GM23338 (cell line): ENCODE measurements at regions not wholly inside any gene's neighbourhood (a gene's known extent, or its start where the extent isn't known, plus 50 kb on each side); places are given as distances from the start of the nearest gene placed in this dataset.

Experiments
- ATAC-seq: fragments of 200-7000 bp; cut with Tn5 transposase; 3 replicates; pipeline ENCODE4 v1.9.1; 2020
- DNase-seq: peaks from one replicate; pipeline ENCODE4 v3.0.0-alpha.2; 2015; ENCODE audit warnings: low spot score
- H2AFZ ChIP-seq: fragments of 200-600 bp; sonication (generic); 2 replicates; pipeline ENCODE4 v1.8.0; 2016; ENCODE audit warnings: antibody characterized with exemption, mild to moderate bottlenecking, moderate library complexity
- H3F3A ChIP-seq: fragments of 200-600 bp; sonication (generic); replicated peaks from 2 replicates; pipeline ENCODE4 v1.8.0; 2017; ENCODE audit warnings: antibody characterized with exemption, mixed run types, low read depth
- H3K27ac ChIP-seq: fragments of 200-600 bp; sonication (generic); 2 replicates; pipeline ENCODE4 v1.6.1; 2016; ENCODE audit warnings: low read depth
- H3K27me3 ChIP-seq: fragments of 200-600 bp; sonication (generic); 2 replicates; pipeline ENCODE4 v1.8.0; 2016; ENCODE audit warnings: mild to moderate bottlenecking, mixed run types, moderate library complexity; ENCODE audit not compliant: insufficient read depth
- H3K36me3 ChIP-seq: fragments of 200-600 bp; sonication (generic); 2 replicates; pipeline ENCODE4 v1.8.0; 2016; ENCODE audit warnings: mild to moderate bottlenecking; ENCODE audit not compliant: insufficient read depth
- H3K4me1 ChIP-seq: fragments of 200-600 bp; sonication (generic); 2 replicates; pipeline ENCODE4 v1.8.0; 2016; ENCODE audit warnings: mild to moderate bottlenecking, moderate library complexity; ENCODE audit not compliant: insufficient read depth
- H3K4me2 ChIP-seq: fragments of 200-600 bp; sonication (generic); 2 replicates; pipeline ENCODE4 v1.7.1; 2017; ENCODE audit warnings: mixed run types
- H3K4me3 ChIP-seq: fragments of 200-600 bp; sonication (generic); 2 replicates; pipeline ENCODE4 v1.6.1; 2016; ENCODE audit warnings: mixed run types
- H3K79me2 ChIP-seq: fragments of 200-600 bp; sonication (generic); replicated peaks from 2 replicates; pipeline ENCODE4 v1.8.0; 2017; ENCODE audit warnings: mild to moderate bottlenecking; ENCODE audit not compliant: insufficient read depth
- H3K9me2 ChIP-seq: fragments of 200-600 bp; sonication (generic); 2 replicates; pipeline ENCODE4 v1.8.0; 2017; ENCODE audit not compliant: insufficient read depth
- H4K20me1 ChIP-seq: fragments of 200-600 bp; sonication (generic); replicated peaks from 2 replicates; pipeline ENCODE4 v1.8.0; 2017; ENCODE audit warnings: mild to moderate bottlenecking; ENCODE audit not compliant: insufficient read depth
- H3K27ac Mint-ChIP-seq: 2 replicates; pipeline ENCODE4 v1.8.0; 2020; ENCODE audit warnings: inconsistent platforms, mild to moderate bottlenecking, moderate library complexity, mixed read lengths
- H3K27me3 Mint-ChIP-seq: 3 replicates; pipeline ENCODE4 v1.8.0; 2022; ENCODE audit warnings: low read depth, mild to moderate bottlenecking, moderate library complexity, mixed read lengths, inconsistent platforms; ENCODE audit not compliant: insufficient read depth, poor library complexity
- H3K36me3 Mint-ChIP-seq: 3 replicates; pipeline ENCODE4 v1.8.0; 2021; ENCODE audit warnings: low read depth, mild to moderate bottlenecking, inconsistent platforms, moderate library complexity, mixed read lengths
- H3K4me1 Mint-ChIP-seq: 3 replicates; pipeline ENCODE4 v1.8.0; 2020; ENCODE audit warnings: mild to moderate bottlenecking, inconsistent platforms, mixed read lengths
- H3K4me3 Mint-ChIP-seq: 3 replicates; pipeline ENCODE4 v1.8.0; 2021; ENCODE audit warnings: moderate library complexity, mild to moderate bottlenecking, inconsistent platforms, mixed read lengths
- H3K9me3 Mint-ChIP-seq: 3 replicates; pipeline ENCODE4 v1.8.0; 2020; ENCODE audit warnings: moderate library complexity, mild to moderate bottlenecking, inconsistent platforms, mixed read lengths
- CREB1 ChIP-seq: fragments of 250-450 bp; sonication (Bioruptor Pico); IDR thresholded peaks from 2 replicates; pipeline ENCODE4 v1.5.0; 2020; ENCODE audit warnings: low read depth, mild to moderate bottlenecking, moderate library complexity
- CTCF ChIP-seq, 2 experiments: fragments of 200-600 bp in 1 of 2; sonication (generic) in 1 of 2; conservative IDR thresholded peaks; 2 replicates each; pipeline versions ENCODE4 v1.5.1 to v1.6.1; 2016 to 2017; ENCODE audit warnings: antibody characterized with exemption in 2 of 2, low read depth in 2 of 2, mild to moderate bottlenecking in 2 of 2, moderate library complexity in 1 of 2
- ETS1 ChIP-seq: IDR thresholded peaks from 2 replicates; pipeline ENCODE4 v1.6.1; 2016; ENCODE audit warnings: antibody characterized with exemption
- EZH2 ChIP-seq: fragments of 200-600 bp; sonication (generic); IDR thresholded peaks from one replicate; pipeline ENCODE4 v1.8.0; 2017; ENCODE audit warnings: antibody characterized with exemption, mild to moderate bottlenecking, low read depth; ENCODE audit not compliant: unreplicated experiment
- JUNB ChIP-seq: IDR thresholded peaks from one replicate; pipeline ENCODE4 v1.6.1; 2016; ENCODE audit warnings: antibody characterized with exemption; ENCODE audit not compliant: unreplicated experiment
- POLR2AphosphoS5 ChIP-seq: IDR thresholded peaks from 2 replicates; pipeline ENCODE4 v1.6.1; 2016; ENCODE audit warnings: antibody characterized with exemption, low read depth
- STAT1 ChIP-seq: IDR thresholded peaks from one replicate; pipeline ENCODE4 v1.6.1; 2016; ENCODE audit warnings: antibody characterized with exemption; ENCODE audit not compliant: unreplicated experiment
- ZNF114 ChIP-seq: fragments of 250-450 bp; sonication (Bioruptor Pico); IDR thresholded peaks from 2 replicates; pipeline ENCODE4 v1.5.0; 2020; ENCODE audit warnings: mild to moderate bottlenecking, moderate library complexity
- ZNF331 ChIP-seq: fragments of 250-450 bp; sonication (Bioruptor Pico); IDR thresholded peaks from 2 replicates; pipeline ENCODE4 v1.5.0; 2020; ENCODE audit warnings: low read depth, mild to moderate bottlenecking, moderate library complexity
- ZNF462 ChIP-seq: fragments of 250-450 bp; sonication (Bioruptor Pico); IDR thresholded peaks from 2 replicates; pipeline ENCODE4 v1.5.0; 2020; ENCODE audit warnings: mild to moderate bottlenecking, moderate library complexity

- Histone ChIP-seq H3K79me2 (no peaks in the 10 kb centered on the region), H3K27me3 (no peaks in the 10 kb centered on the region), H3K36me3 (no peaks in the 10 kb centered on the region), H3K4me1 (no peaks in the 10 kb centered on the region), H2AFZ (no peak overlapping the region), H3F3A (no peaks in the 10 kb centered on the region), H3K4me2 (no peak overlapping the region), H3K27ac (no peak overlapping the region), H3K9me2 (no peaks in the 10 kb centered on the region), H4K20me1 (no peaks in the 10 kb centered on the region; the same call in 1 of the 2 replicates), H3K4me3 (no peak overlapping the region)
- no peak for TF ChIP-seq STAT1
- TF ChIP-seq JUNB: no peak
- TF ChIP-seq EZH2: no peak
- no peak for TF ChIP-seq CTCF (conservative IDR thresholded peaks at IDR 0.05; ENCODE audit: low read depth in 2 of 2)
- TF ChIP-seq ZNF462 (CRISPR knock-in tag): no peak
- no peak for TF ChIP-seq ETS1
- no peak for TF ChIP-seq CREB1 (CRISPR knock-in tag)
- TF ChIP-seq ZNF331 (CRISPR knock-in tag): no peak
- TF ChIP-seq ZNF114: no peak
- TF ChIP-seq POLR2AphosphoS5: no peak
- no peak overlapping the region for H3K4me3 Mint-ChIP-seq
- no peaks in the 10 kb centered on the region for H3K9me3 Mint-ChIP-seq
- peaks cover 5% of the 10 kb centered on the region for H3K27me3 Mint-ChIP-seq
- no peak for DNase-seq
- no peak overlapping the region for H3K27ac Mint-ChIP-seq
- H3K36me3 Mint-ChIP-seq: no peaks in the 10 kb centered on the region
- no peak for ATAC-seq
- no peaks in the 10 kb centered on the region for H3K4me1 Mint-ChIP-seq
Observed at GRCh38 chr11:90867416-90867815, 644.6 kb upstream of the CHORDC1 start.
